IMR-90 (cell line): ENCODE measurements at regions not wholly inside any gene's neighbourhood (a gene's known extent, or its start where the extent isn't known, plus 50 kb on each side); places are given as distances from the start of the nearest gene placed in this dataset.

Experiments used
- ATAC-seq: fragments of 200-7000 bp; cut with Tn5 transposase; 2 replicates; pipeline ENCODE4 v1.9.1; 2020; ENCODE audit warnings: low read depth, mild to moderate bottlenecking, moderate library complexity
- BruUV-seq: library from RNA; stranded (reverse); fragments of 400-500 nt; replicated peaks from 2 replicates; lab custom pipeline; 2021; lab: Mats Ljungman, UMichigan
- CTCF ChIA-PET: fragments of 300-600 bp; formaldehyde crosslinking; extraction: SDS; loops from one replicate; lab custom pipeline; 2021; ENCODE audit warnings: antibody characterized with exemption; lab: Yijun Ruan, JAX
- POLR2A ChIA-PET: fragments of 300-600 bp; sonication (Branson Sonifier 250); formaldehyde crosslinking; loops from one replicate; lab custom pipeline; 2022; ENCODE audit warnings: antibody characterized with exemption; ENCODE audit not compliant: unreplicated experiment; lab: Charles Lee
- DNase-seq: peaks from one replicate; pipeline ENCODE4 v3.0.0; 2013
- H2AFZ ChIP-seq: replicated peaks from 2 replicates; pipeline ENCODE3; 2013; ENCODE audit warnings: low read length, mild to moderate bottlenecking; ENCODE audit not compliant: poor library complexity
- H2AK5ac ChIP-seq: 2 replicates; pipeline ENCODE4 v1.6.1; 2013; ENCODE audit warnings: low read depth, low read length, inconsistent platforms
- H2AK9ac ChIP-seq: replicated peaks from 2 replicates; pipeline ENCODE3; 2013; ENCODE audit warnings: mild to moderate bottlenecking, low read depth, low read length, moderate library complexity; ENCODE audit not compliant: poor library complexity
- H2BK120ac ChIP-seq: 2 replicates; pipeline ENCODE4 v1.6.1; 2013; ENCODE audit warnings: low read depth, low read length, inconsistent platforms
- H2BK15ac ChIP-seq: 3 replicates; pipeline ENCODE4 v1.6.1; 2013; ENCODE audit warnings: low read depth, low read length, inconsistent platforms
- H2BK20ac ChIP-seq: 2 replicates; pipeline ENCODE4 v1.6.1; 2013; ENCODE audit warnings: low read depth, mild to moderate bottlenecking, inconsistent platforms, low read length, moderate library complexity
- H2BK5ac ChIP-seq: 2 replicates; pipeline ENCODE4 v1.6.1; 2013; ENCODE audit warnings: mild to moderate bottlenecking, low read depth, low read length, inconsistent platforms; ENCODE audit not compliant: poor library complexity, severe bottlenecking
- H3K14ac ChIP-seq: replicated peaks from 2 replicates; pipeline ENCODE4 v1.6.1; 2013; ENCODE audit warnings: low read depth, low read length, inconsistent platforms
- H3K18ac ChIP-seq: 2 replicates; pipeline ENCODE4 v1.6.1; 2013; ENCODE audit warnings: low read depth, low read length, control low read depth
- H3K23ac ChIP-seq: 2 replicates; pipeline ENCODE4 v1.6.1; 2013; ENCODE audit warnings: low read depth, low read length, inconsistent platforms
- H3K27ac ChIP-seq: 2 replicates; pipeline ENCODE4 v1.5.1; 2013; ENCODE audit warnings: mild to moderate bottlenecking, control low read depth, low read length; ENCODE audit not compliant: insufficient read depth
- H3K27me3 ChIP-seq: 2 replicates; pipeline ENCODE4 v1.6.1; 2013; ENCODE audit warnings: low read length; ENCODE audit not compliant: control insufficient read depth, insufficient read depth
- H3K36me3 ChIP-seq: 2 replicates; pipeline ENCODE4 v1.6.1; 2013; ENCODE audit warnings: low read length, mixed read lengths; ENCODE audit not compliant: control insufficient read depth, insufficient read depth
- H3K4ac ChIP-seq: 2 replicates; pipeline ENCODE4 v1.6.1; 2013; ENCODE audit warnings: low read depth, low read length, inconsistent platforms
- H3K4me1 ChIP-seq: 2 replicates; pipeline ENCODE4 v1.6.1; 2013; ENCODE audit warnings: low read length, mixed read lengths; ENCODE audit not compliant: control insufficient read depth, insufficient read depth
- H3K4me2 ChIP-seq: 2 replicates; pipeline ENCODE4 v1.6.1; 2013; ENCODE audit warnings: low read depth, mild to moderate bottlenecking, control low read depth, low read length, moderate library complexity
- H3K4me3 ChIP-seq: 2 replicates; pipeline ENCODE4 v1.5.1; 2013; ENCODE audit warnings: low read depth, mild to moderate bottlenecking, control low read depth, low read length, moderate library complexity; ENCODE audit not compliant: insufficient read depth
- H3K56ac ChIP-seq: 2 replicates; pipeline ENCODE4 v1.6.1; 2013; ENCODE audit warnings: low read length, inconsistent platforms; ENCODE audit not compliant: insufficient read depth; ENCODE audit errors: extremely low read depth
- H3K79me1 ChIP-seq, 2 experiments: 2 replicates each; pipeline ENCODE4 v1.6.1; 2013; ENCODE audit warnings: low read length in 2 of 2, inconsistent platforms in 1 of 2, low read depth in 1 of 2
- H3K9ac ChIP-seq: 2 replicates; pipeline ENCODE4 v1.6.1; 2013; ENCODE audit warnings: low read depth, low read length, control low read depth
- H3K9me1 ChIP-seq: 2 replicates; pipeline ENCODE4 v1.6.1; 2013; ENCODE audit warnings: low read length, inconsistent platforms; ENCODE audit not compliant: insufficient read depth
- H3K9me3 ChIP-seq: 2 replicates; pipeline ENCODE4 v1.6.1; 2013; ENCODE audit warnings: low read length; ENCODE audit not compliant: control insufficient read depth, insufficient read depth
- H4K20me1 ChIP-seq: 2 replicates; pipeline ENCODE4 v1.6.1; 2013; ENCODE audit warnings: low read length, inconsistent platforms; ENCODE audit not compliant: insufficient read depth
- H4K5ac ChIP-seq: 2 replicates; pipeline ENCODE4 v1.6.1; 2013; ENCODE audit warnings: mild to moderate bottlenecking, low read depth, low read length, control low read depth
- H4K8ac ChIP-seq, 2 experiments: 2 replicates each; pipeline ENCODE4 v1.6.1; 2013; ENCODE audit warnings: low read depth in 2 of 2, low read length in 2 of 2, control low read depth in 1 of 2, inconsistent platforms in 1 of 2
- H4K91ac ChIP-seq: 2 replicates; pipeline ENCODE4 v1.6.1; 2013; ENCODE audit warnings: low read depth, low read length, inconsistent platforms; ENCODE audit not compliant: insufficient read depth
- CEBPB ChIP-seq: IDR thresholded peaks from 2 replicates; pipeline ENCODE4 v1.6.1; 2012; ENCODE audit warnings: low read depth, low read length, improper control_type of control experiment
- CHD1 ChIP-seq: IDR thresholded peaks from 2 replicates; pipeline ENCODE4 v1.6.1; 2012; ENCODE audit warnings: low read depth, low read length, improper control_type of control experiment
- CTCF ChIP-seq: conservative IDR thresholded peaks from 2 replicates; pipeline ENCODE4 v1.5.1; 2012; ENCODE audit warnings: mild to moderate bottlenecking, low read depth, low read length, improper control_type of control experiment
- FOS ChIP-seq: fragments of 150-350 bp; IDR thresholded peaks from 2 replicates; pipeline ENCODE4 v1.6.1; 2016; ENCODE audit warnings: low read depth, low read length
- MAFK ChIP-seq: IDR thresholded peaks from 2 replicates; pipeline ENCODE4 v1.6.1; 2012; ENCODE audit warnings: low read depth, low read length, improper control_type of control experiment
- NFE2L2 ChIP-seq: fragments of 150-350 bp; IDR thresholded peaks from 2 replicates; pipeline ENCODE4 v1.6.1; 2016; ENCODE audit warnings: low read depth, mild to moderate bottlenecking, low read length
- POLR2A ChIP-seq: IDR thresholded peaks from 2 replicates; pipeline ENCODE4 v1.6.1; 2012; ENCODE audit warnings: mild to moderate bottlenecking, low read depth, low read length
- RAD21 ChIP-seq: IDR thresholded peaks from 2 replicates; pipeline ENCODE4 v1.6.1; 2012; ENCODE audit warnings: low read length, improper control_type of control experiment
- USF2 ChIP-seq: fragments of 150-350 bp; IDR thresholded peaks from 2 replicates; pipeline ENCODE4 v1.6.1; 2017; ENCODE audit warnings: mild to moderate bottlenecking, antibody characterized with exemption, low read length, low read depth
- WGBS, 2 experiments: methylation state at CpG; one replicate each; pipeline versions ENCODE4 v1.1.5 to v1.1.7; 2013; ENCODE audit warnings: missing lambda C conversion rate in 2 of 2; ENCODE audit not compliant: insufficient read length in 1 of 2; ENCODE audit errors: extremely low coverage in 2 of 2; 5-methylcytosine and 5-hydroxymethylcytosine counted together
- dilution Hi-C: fragments of 300-500 bp; cut with HindIII; formaldehyde crosslinking; loops from one replicate; pipeline ENCODE4 v1.14.3; 2018; ENCODE audit warnings: low sequenced_read_pairs; ENCODE audit not compliant: unreplicated experiment
- in situ Hi-C: fragments of 300-500 bp; cut with MboI; formaldehyde crosslinking; loops from 3 replicates; pipeline ENCODE4 v1.14.3; 2019; ENCODE audit warnings: low sequenced_read_pairs, inconsistent platforms, mixed read lengths
- intact Hi-C: fragments of 100-400 bp; cut with micrococcal nuclease; formaldehyde crosslinking; loops from 2 replicates; pipeline ENCODE4 v1.10.0; 2022

GRCh38 chr1:96558635-96559034 is 162.9 kb upstream of the PTBP2 start:
- WGBS, 2 experiments, result no CpG with 5 or more reads among the region's 1 CpG
- Histone ChIP-seq H2BK20ac (no peak overlapping the region), H2BK15ac (peak overlapping the region; percentile 14; the same call in 1 of the 3 replicates), H3K36me3 (no peaks in the 10 kb centered on the region), H3K27me3 (no peaks in the 10 kb centered on the region), H2BK5ac (no peak overlapping the region), H4K20me1 (no peaks in the 10 kb centered on the region), H4K91ac (no peak overlapping the region), H3K56ac (no peak overlapping the region), H3K9me3 (no peaks in the 10 kb centered on the region; the same call in 1 of the 2 replicates), H3K4me1 (peaks cover 3% of the 10 kb centered on the region; the same call in 1 of the 2 replicates), H3K18ac (0 out of 2 replicates have a peak overlapping the region, but pooled peaks have one; percentile 2), H2AK5ac (no peak overlapping the region), H3K27ac (no peak overlapping the region), H2AK9ac (no peak overlapping the region), H2BK120ac (no peak overlapping the region; the same call in 1 of the 2 replicates), H3K9me1 (no peaks in the 10 kb centered on the region), H2AFZ (no peak overlapping the region), H3K4me2 (no peak overlapping the region), H4K5ac (no peak overlapping the region), H4K8ac (no peak overlapping the region), H3K23ac (peak overlapping the region; percentile 32; the same call in 1 of the 2 replicates), H3K4me3 (no peak overlapping the region), H3K9ac (no peak overlapping the region), H3K79me1 (no peaks in the 10 kb centered on the region), H3K4ac (no peak overlapping the region), H3K14ac (no peak overlapping the region)
- DNase-seq (no peak), ATAC-seq (no peak)
- in situ Hi-C loops, result loop anchor here (10.0 kb wide), 1 partner anchor 1486 kb away; no protein-coding TSS in a partner anchor
- intact Hi-C loops, result no loop called here
- TF ChIP-seq CEBPB, result no peak
- TF ChIP-seq CHD1, result no peak
- no peak for TF ChIP-seq MAFK
- no peak for TF ChIP-seq POLR2A
- TF ChIP-seq CTCF, result no peak
- no peak for TF ChIP-seq NFE2L2
- no peak for TF ChIP-seq USF2
- no peak for TF ChIP-seq RAD21
- TF ChIP-seq FOS, result no peak
- dilution Hi-C loops, result no loop called here
- ChIA-PET POLR2A (no interaction called here), CTCF (interaction anchor here (0.6 kb wide), 1 partner anchor 447 kb away, joined by 3 read pairs; no protein-coding TSS in a partner anchor)
- no TSS peak for BruUV-seq
